Ascending aorta (tissue), 2 donors: ENCODE measurements at regions not wholly inside any gene's neighbourhood (a gene's known extent, or its start where the extent isn't known, plus 50 kb on each side); places are given as distances from the start of the nearest gene placed in this dataset.

Experiments
- DNase-seq, 2 donors: peaks; one replicate each; pipeline ENCODE4 v3.0.0-alpha.2; 2019; ENCODE audit warnings: low spot score in 2 of 2
- H3K27ac ChIP-seq, 2 donors: fragments of 200-600 bp; sonication (generic); one replicate each; pipeline ENCODE4 v1.5.1; 2016 to 2017; ENCODE audit warnings: mild to moderate bottlenecking in 1 of 2
- H3K27me3 ChIP-seq: fragments of 200-600 bp; sonication (generic); one replicate; pipeline ENCODE4 v1.5.1; 2017
- H3K36me3 ChIP-seq, 2 donors: fragments of 200-600 bp; sonication (generic); one replicate each; pipeline ENCODE4 v1.5.1; 2016
- H3K4me1 ChIP-seq, 2 donors: fragments of 200-600 bp; sonication (generic); one replicate each; pipeline ENCODE4 v1.5.1; 2016 to 2017; ENCODE audit warnings: mild to moderate bottlenecking in 1 of 2
- H3K4me3 ChIP-seq, 2 donors: fragments of 200-600 bp; sonication (generic); one replicate each; pipeline ENCODE4 v1.5.1; 2016 to 2017; ENCODE audit warnings: mild to moderate bottlenecking in 1 of 2
- H3K9me3 ChIP-seq, 2 donors: fragments of 200-600 bp; sonication (generic); one replicate each; pipeline ENCODE4 v1.5.1; 2016
- intact Hi-C: fragments of 100-400 bp; cut with DNase I; formaldehyde crosslinking; loops from one replicate; pipeline ENCODE4 v1.15.1; 2023
- TF ChIP-seq, protein P1 (sequence below), 3 experiments: fragments of 200-600 bp in 2 of 3; fragments of 450-650 bp in 1 of 3; sonication (generic) in 2 of 3; IDR thresholded peaks; one replicate each; pipeline ENCODE4 v1.5.1; 2016 to 2019; ENCODE audit warnings: antibody characterized with exemption in 3 of 3, mild to moderate bottlenecking in 1 of 3, moderate library complexity in 1 of 3

DNA sequence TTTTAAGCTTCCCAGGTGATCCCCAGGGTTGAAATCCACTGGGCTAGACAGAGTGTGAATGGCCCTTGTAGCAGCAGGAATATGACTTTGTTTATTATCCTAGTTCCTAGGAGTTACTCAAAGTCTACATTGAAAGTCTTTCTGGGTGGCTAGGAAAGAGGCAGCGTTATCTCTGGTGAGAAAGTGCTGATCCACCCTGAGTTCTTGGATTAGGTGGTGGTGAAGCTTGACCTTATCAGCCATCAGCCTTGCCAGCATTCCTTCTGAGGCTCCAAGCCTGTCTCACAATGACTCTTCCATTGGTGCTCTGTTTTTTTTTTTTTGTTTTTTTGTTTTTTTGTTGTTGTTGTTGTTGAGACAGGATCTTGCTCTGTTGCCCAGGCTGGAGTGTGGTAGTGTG, 83.1 kb upstream of the CLCN4 start:
- no peaks in the 10 kb centered on the region for H3K27me3 ChIP-seq
- TF ChIP-seq, protein P1, sequence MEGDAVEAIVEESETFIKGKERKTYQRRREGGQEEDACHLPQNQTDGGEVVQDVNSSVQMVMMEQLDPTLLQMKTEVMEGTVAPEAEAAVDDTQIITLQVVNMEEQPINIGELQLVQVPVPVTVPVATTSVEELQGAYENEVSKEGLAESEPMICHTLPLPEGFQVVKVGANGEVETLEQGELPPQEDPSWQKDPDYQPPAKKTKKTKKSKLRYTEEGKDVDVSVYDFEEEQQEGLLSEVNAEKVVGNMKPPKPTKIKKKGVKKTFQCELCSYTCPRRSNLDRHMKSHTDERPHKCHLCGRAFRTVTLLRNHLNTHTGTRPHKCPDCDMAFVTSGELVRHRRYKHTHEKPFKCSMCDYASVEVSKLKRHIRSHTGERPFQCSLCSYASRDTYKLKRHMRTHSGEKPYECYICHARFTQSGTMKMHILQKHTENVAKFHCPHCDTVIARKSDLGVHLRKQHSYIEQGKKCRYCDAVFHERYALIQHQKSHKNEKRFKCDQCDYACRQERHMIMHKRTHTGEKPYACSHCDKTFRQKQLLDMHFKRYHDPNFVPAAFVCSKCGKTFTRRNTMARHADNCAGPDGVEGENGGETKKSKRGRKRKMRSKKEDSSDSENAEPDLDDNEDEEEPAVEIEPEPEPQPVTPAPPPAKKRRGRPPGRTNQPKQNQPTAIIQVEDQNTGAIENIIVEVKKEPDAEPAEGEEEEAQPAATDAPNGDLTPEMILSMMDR (IDR thresholded peaks at IDR 0.05) = no peak
- no peak overlapping the region for H3K27ac ChIP-seq
- no peaks in the 10 kb centered on the region for H3K4me1 ChIP-seq
- H3K9me3 ChIP-seq = no peaks in the 10 kb centered on the region
- H3K36me3 ChIP-seq = peaks cover 0 to 4% of the 10 kb centered on the region in 2 donors
- intact Hi-C loops = no loop called here
- no peak overlapping the region for H3K4me3 ChIP-seq
- DNase-seq = no peak

DNA sequence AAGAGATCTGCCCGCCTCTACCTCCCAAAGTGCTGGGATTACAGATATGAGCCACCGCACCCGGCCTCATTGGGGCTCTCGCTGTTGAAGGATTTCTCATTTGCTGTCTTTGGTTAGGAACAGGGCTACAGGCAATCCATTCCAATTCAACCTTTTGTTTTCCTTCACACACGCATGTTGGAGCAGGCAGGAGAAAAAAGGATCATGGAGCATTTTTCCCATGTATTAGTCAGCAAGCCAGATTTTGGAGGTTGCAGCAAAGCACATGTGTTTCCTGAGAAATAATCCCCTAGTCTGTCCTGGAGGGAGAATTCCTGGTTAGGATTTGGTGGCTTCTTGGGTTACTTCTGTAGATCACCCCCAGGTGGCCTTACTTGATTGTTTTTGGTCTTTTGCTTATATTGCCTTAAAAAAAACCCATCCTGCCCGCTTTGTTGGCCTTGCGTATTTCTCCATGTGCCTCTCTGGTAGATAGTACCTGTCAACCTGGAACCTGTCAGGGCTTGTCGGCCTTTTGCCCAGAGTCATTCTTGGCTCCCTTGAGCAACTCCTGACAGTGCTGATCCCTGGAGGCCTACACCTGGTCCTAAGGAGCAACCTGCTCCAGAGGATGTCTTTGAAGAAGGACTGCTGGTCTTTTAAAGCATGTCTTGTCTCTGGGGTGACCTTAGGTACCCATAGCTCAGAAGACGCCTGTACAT, 82.4 kb upstream of the CLCN4 start:
- H3K36me3 ChIP-seq = peaks cover 0 to 11% of the 10 kb centered on the region in 2 donors
- no peaks in the 10 kb centered on the region for H3K4me1 ChIP-seq
- H3K9me3 ChIP-seq = no peaks in the 10 kb centered on the region
- H3K27ac ChIP-seq = no peak overlapping the region
- intact Hi-C loops = no loop called here
- no peaks in the 10 kb centered on the region for H3K27me3 ChIP-seq
- H3K4me3 ChIP-seq = no peak overlapping the region
- no peak for DNase-seq
- TF ChIP-seq, protein P1 (IDR thresholded peaks at IDR 0.05) = no peak

DNA sequence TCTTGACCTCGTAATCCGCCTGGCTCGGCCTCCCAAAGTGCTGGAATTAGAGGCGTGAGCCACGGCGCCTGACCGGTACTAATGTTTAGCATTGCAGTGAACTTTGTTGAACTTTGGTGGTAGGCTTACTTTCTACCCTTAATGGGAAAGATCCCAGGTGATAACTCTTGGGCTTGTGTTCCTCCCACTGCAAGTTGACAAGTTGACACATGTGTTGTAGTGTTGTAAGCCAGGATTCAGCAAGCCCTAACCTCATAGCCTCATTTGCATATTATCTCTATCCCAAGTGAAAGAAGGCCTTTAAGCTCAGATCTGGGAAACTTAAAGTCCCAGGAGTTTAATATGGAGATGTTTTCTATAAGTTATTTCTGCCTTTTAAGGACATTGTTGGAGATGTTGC, 80.0 kb upstream of the CLCN4 start:
- peaks cover 0 to 16% of the 10 kb centered on the region in 2 donors for H3K36me3 ChIP-seq
- no peak overlapping the region for H3K27ac ChIP-seq
- no peak overlapping the region for H3K4me3 ChIP-seq
- no peaks in the 10 kb centered on the region for H3K9me3 ChIP-seq
- H3K4me1 ChIP-seq = no peaks in the 10 kb centered on the region
- H3K27me3 ChIP-seq = no peaks in the 10 kb centered on the region
- intact Hi-C loops = no loop called here
- TF ChIP-seq, protein P1 (IDR thresholded peaks at IDR 0.05) = no peak
- DNase-seq = no peak

DNA sequence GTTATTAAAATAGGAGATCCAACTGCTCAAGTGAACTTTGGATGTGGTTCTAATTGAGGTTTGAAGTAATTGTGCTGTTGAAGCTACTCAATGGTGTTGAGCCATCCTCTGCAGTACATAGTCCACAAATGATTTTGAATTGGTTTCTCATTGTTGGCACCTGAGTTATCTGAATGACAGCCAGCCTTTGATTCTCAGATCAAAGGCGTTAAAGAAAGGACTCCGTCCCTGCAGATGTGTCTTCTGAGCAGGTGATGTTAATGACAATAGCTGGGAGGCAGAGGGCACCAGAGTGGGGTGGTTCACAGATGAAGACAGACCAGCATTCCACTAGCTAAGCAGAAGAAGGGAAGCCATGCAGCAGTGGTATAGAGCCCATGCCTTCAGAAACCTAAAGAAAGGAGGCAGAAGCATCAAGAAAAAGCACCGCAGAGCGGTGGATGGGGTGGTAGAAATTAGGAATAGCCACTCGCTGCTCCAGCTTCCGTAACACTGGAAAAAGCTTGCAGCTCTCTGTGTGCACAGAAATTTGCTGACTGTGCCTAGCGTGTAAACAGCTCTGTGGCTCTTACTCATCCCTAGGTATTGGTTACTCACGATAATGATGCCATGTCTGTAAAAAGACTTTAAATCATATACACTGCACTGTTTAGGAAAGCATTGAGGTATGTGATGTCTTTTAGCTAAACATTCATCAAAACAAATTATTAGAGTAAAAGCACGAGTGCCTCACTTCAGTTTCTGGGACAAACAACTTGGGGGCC, 79.2 kb upstream of the CLCN4 start:
- DNase-seq = no peak
- intact Hi-C loops = no loop called here
- Histone ChIP-seq H3K4me3 (no peak overlapping the region), H3K4me1 (peaks cover 0 to 5% of the 10 kb centered on the region in 2 donors), H3K27ac (no peak overlapping the region), H3K36me3 (peaks cover 0 to 16% of the 10 kb centered on the region in 2 donors), H3K27me3 (no peaks in the 10 kb centered on the region), H3K9me3 (no peaks in the 10 kb centered on the region)
- TF ChIP-seq, protein P1 (IDR thresholded peaks at IDR 0.05) = no peak

DNA sequence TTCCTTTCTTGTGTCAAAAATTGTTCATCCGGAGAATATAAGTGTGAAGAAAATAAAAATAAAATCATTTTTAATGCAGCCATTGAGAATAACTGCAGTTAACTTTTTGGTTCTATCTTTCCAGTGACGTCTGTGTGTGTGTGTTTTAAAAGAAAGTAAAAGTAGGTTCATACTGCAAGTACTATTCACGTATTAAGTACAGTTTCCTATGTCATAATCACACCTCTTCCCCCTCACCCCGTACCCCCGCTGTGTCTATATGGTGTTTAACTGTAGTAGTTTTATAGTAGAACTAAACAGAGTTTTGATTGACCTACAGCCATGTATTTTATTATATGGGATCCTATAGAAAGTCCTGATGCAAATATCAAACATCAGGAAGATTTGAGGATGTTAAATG, 78.5 kb upstream of the CLCN4 start:
- Histone ChIP-seq H3K27ac (no peak overlapping the region), H3K27me3 (no peaks in the 10 kb centered on the region), H3K36me3 (peaks cover 0 to 13% of the 10 kb centered on the region in 2 donors), H3K4me1 (peaks cover 0 to 5% of the 10 kb centered on the region in 2 donors), H3K4me3 (no peak overlapping the region), H3K9me3 (no peaks in the 10 kb centered on the region)
- intact Hi-C loops = no loop called here
- no peak for DNase-seq
- TF ChIP-seq, protein P1 (IDR thresholded peaks at IDR 0.05) = no peak
